Neural crest cell (in vitro differentiated cells): ENCODE measurements at regions not wholly inside any gene's neighbourhood (a gene's known extent, or its start where the extent isn't known, plus 50 kb on each side); places are given as distances from the start of the nearest gene placed in this dataset.

Experiments
- DNase-seq: peaks from one replicate; pipeline ENCODE4 v3.0.0; 2021; ENCODE audit warnings: low read depth, mixed read lengths, low spot score
- H3K27ac Mint-ChIP-seq: one replicate; pipeline ENCODE4 v1.8.0; 2021; ENCODE audit warnings: mild to moderate bottlenecking, mixed read lengths; ENCODE audit not compliant: unreplicated experiment
- H3K27me3 Mint-ChIP-seq: 2 replicates; pipeline ENCODE4 v1.8.0; 2021; ENCODE audit warnings: low read depth, mild to moderate bottlenecking, mixed read lengths
- H3K36me3 Mint-ChIP-seq: 2 replicates; pipeline ENCODE4 v1.8.0; 2021; ENCODE audit warnings: low read depth, mild to moderate bottlenecking, mixed read lengths
- H3K4me1 Mint-ChIP-seq: 2 replicates; pipeline ENCODE4 v1.8.0; 2021; ENCODE audit warnings: mixed read lengths
- H3K4me3 Mint-ChIP-seq: one replicate; pipeline ENCODE4 v1.8.0; 2021; ENCODE audit warnings: mild to moderate bottlenecking, mixed read lengths
- H3K9me3 Mint-ChIP-seq: 2 replicates; pipeline ENCODE4 v1.8.0; 2021; ENCODE audit warnings: mixed read lengths
- CTCF ChIP-seq: fragments of 200-600 bp; sonication (generic); conservative IDR thresholded peaks from 2 replicates; pipeline ENCODE4 v1.5.0; 2021; ENCODE audit warnings: antibody characterized with exemption, mild to moderate bottlenecking

- H3K4me1 Mint-ChIP-seq, result peaks cover 10% of the 10 kb centered on the region
- no peaks in the 10 kb centered on the region for H3K9me3 Mint-ChIP-seq
- no peaks in the 10 kb centered on the region for H3K27me3 Mint-ChIP-seq
- DNase-seq, result no peak
- no peak overlapping the region for H3K4me3 Mint-ChIP-seq
- TF ChIP-seq CTCF, result no peak
- H3K36me3 Mint-ChIP-seq, result no peaks in the 10 kb centered on the region
- no peak overlapping the region for H3K27ac Mint-ChIP-seq
Observed at GRCh38 chr12:71299541-71300376, 139.8 kb upstream of the LGR5 start.

GRCh38 chr12:71297930-71298329 is 140.1 kb upstream of the TSPAN8 start:
- Mint-ChIP-seq H3K27me3 (no peaks in the 10 kb centered on the region), H3K4me3 (no peak overlapping the region), H3K9me3 (no peaks in the 10 kb centered on the region), H3K27ac (no peak overlapping the region), H3K36me3 (no peaks in the 10 kb centered on the region), H3K4me1 (peaks cover 4% of the 10 kb centered on the region)
- DNase-seq, result no peak
- no peak for TF ChIP-seq CTCF

GRCh38 chr12:71295953-71296352 is 138.2 kb upstream of the TSPAN8 start:
- Mint-ChIP-seq H3K27ac (no peak overlapping the region), H3K9me3 (peaks cover 6% of the 10 kb centered on the region), H3K36me3 (peaks cover 4% of the 10 kb centered on the region), H3K27me3 (no peaks in the 10 kb centered on the region), H3K4me1 (no peaks in the 10 kb centered on the region), H3K4me3 (no peak overlapping the region)
- no peak for TF ChIP-seq CTCF
- DNase-seq, result no peak

GRCh38 chr12:71291746-71292145 is 133.9 kb upstream of the TSPAN8 start:
- no peak for TF ChIP-seq CTCF

GRCh38 chr12:71283883-71284282 is 126.1 kb upstream of the TSPAN8 start:
- TF ChIP-seq CTCF, result no peak
- no peak for DNase-seq
- Mint-ChIP-seq H3K9me3 (peaks cover 4% of the 10 kb centered on the region), H3K27ac (no peak overlapping the region), H3K4me1 (peaks cover 14% of the 10 kb centered on the region), H3K27me3 (no peaks in the 10 kb centered on the region), H3K4me3 (no peak overlapping the region), H3K36me3 (no peaks in the 10 kb centered on the region)

More at GRCh38 chr12:71291746-71292145, 133.9 kb upstream of the TSPAN8 start:
- Mint-ChIP-seq H3K27ac (no peak overlapping the region), H3K4me3 (no peak overlapping the region), H3K36me3 (peaks cover 4% of the 10 kb centered on the region), H3K4me1 (no peaks in the 10 kb centered on the region), H3K9me3 (peaks cover 9% of the 10 kb centered on the region), H3K27me3 (no peaks in the 10 kb centered on the region)
- no peak for DNase-seq
